B cell (primary cell): ENCODE measurements at regions not wholly inside any gene's neighbourhood (a gene's known extent, or its start where the extent isn't known, plus 50 kb on each side); places are given as distances from the start of the nearest gene placed in this dataset.

Source experiments
- ATAC-seq: fragments of 200-7000 bp; cut with Tn5 transposase; one replicate; pipeline ENCODE4 v1.10.0; 2021; ENCODE audit warnings: low read depth, mild to moderate bottlenecking, moderate number of reproducible peaks, moderate library complexity
- CTCF ChIA-PET: fragments of 350-600 bp; sonication (Branson Sonifier 250); formaldehyde crosslinking; loops from one replicate; lab custom pipeline; 2021; ENCODE audit warnings: antibody characterized with exemption, inconsistent platforms; lab: Charles Lee
- POLR2A ChIA-PET: fragments of 350-600 bp; sonication (Branson Sonifier 250); formaldehyde crosslinking; loops from one replicate; lab custom pipeline; 2021; ENCODE audit warnings: antibody characterized with exemption; lab: Charles Lee
- DNase-seq: peaks from one replicate; pipeline ENCODE4 v3.0.0; 2013
- H2AFZ ChIP-seq: 2 replicates; pipeline ENCODE4 v1.6.1; 2012; ENCODE audit warnings: mild to moderate bottlenecking, low read depth, low read length; ENCODE audit not compliant: insufficient read depth, poor library complexity, severe bottlenecking
- H3K27ac ChIP-seq, 2 donors: 1 replicate in 1 of 2; 2 replicates in 1 of 2; pipeline ENCODE4 v1.5.1; 2012 to 2013; ENCODE audit warnings: low read length in 2 of 2, mild to moderate bottlenecking in 2 of 2, moderate library complexity in 1 of 2
- H3K27me3 ChIP-seq, 4 experiments: fragments of 200-600 bp in 1 of 4; sonication (generic) in 1 of 4; replicated peaks in 1 of 4; 1 replicate in 2 of 4; 2 replicates in 2 of 4; pipeline versions ENCODE4 v1.6.1 to v1.7.0; 2013 to 2016; ENCODE audit warnings: low read length in 3 of 4, mild to moderate bottlenecking in 2 of 4, mixed read lengths in 1 of 4, moderate library complexity in 1 of 4; ENCODE audit not compliant: insufficient read depth in 4 of 4, control insufficient read depth in 3 of 4; ENCODE audit errors: control extremely low read depth in 1 of 4
- H3K36me3 ChIP-seq, 2 experiments: replicated peaks in 1 of 2; 1 replicate in 1 of 2; 2 replicates in 1 of 2; pipeline versions ENCODE4 v1.6.1 to v1.7.1; 2013; ENCODE audit warnings: low read length in 1 of 2; ENCODE audit not compliant: insufficient read depth in 2 of 2, control insufficient read depth in 1 of 2; ENCODE audit errors: control extremely low read depth in 1 of 2, extremely low read depth in 1 of 2
- H3K4me1 ChIP-seq, 2 donors: fragments of 200-600 bp in 1 of 2; sonication (generic) in 1 of 2; 1 replicate in 1 of 2; 2 replicates in 1 of 2; pipeline versions ENCODE4 v1.5.1 to v1.6.1; 2013 to 2017; ENCODE audit warnings: low read length in 2 of 2; ENCODE audit not compliant: control insufficient read depth in 2 of 2, insufficient read depth in 2 of 2
- H3K4me2 ChIP-seq: replicated peaks from 2 replicates; pipeline ENCODE3; 2012; ENCODE audit warnings: mild to moderate bottlenecking, low read depth, low read length; ENCODE audit not compliant: poor library complexity, severe bottlenecking
- H3K4me3 ChIP-seq, 5 experiments: fragments of 200-600 bp in 1 of 5; sonication (generic) in 1 of 5; 1 replicate in 3 of 5; 2 replicates in 2 of 5; pipeline versions ENCODE4 v1.5.1 to v1.7.0; 2011 to 2016; ENCODE audit warnings: low read length in 4 of 5, mild to moderate bottlenecking in 4 of 5, low read depth in 2 of 5, control low read depth in 1 of 5, moderate library complexity in 1 of 5; ENCODE audit not compliant: insufficient read depth in 1 of 5; ENCODE audit errors: control extremely low read depth in 1 of 5, extremely low read depth in 1 of 5
- H3K79me2 ChIP-seq: fragments of 200-600 bp; sonication (generic); one replicate; pipeline ENCODE4 v1.6.0; 2016; ENCODE audit warnings: low read length; ENCODE audit not compliant: control insufficient read depth, insufficient read depth
- H3K9ac ChIP-seq: fragments of 200-600 bp; sonication (generic); 2 replicates; pipeline ENCODE4 v1.6.1; 2017; ENCODE audit warnings: mild to moderate bottlenecking, low read length, moderate library complexity
- H3K9me3 ChIP-seq, 3 donors: one replicate each; pipeline versions ENCODE4 v1.6.1 to v1.7.1; 2013; ENCODE audit warnings: low read length in 2 of 3; ENCODE audit not compliant: control insufficient read depth in 2 of 3, insufficient read depth in 1 of 3; ENCODE audit errors: control extremely low read depth in 1 of 3
- H4K20me1 ChIP-seq: 2 replicates; pipeline ENCODE4 v1.6.0; 2012; ENCODE audit warnings: mild to moderate bottlenecking, low read length; ENCODE audit not compliant: insufficient read depth, control insufficient read depth, poor library complexity, severe bottlenecking
- H3K27ac Mint-ChIP-seq: one replicate; pipeline ENCODE4 v1.8.0; 2021; ENCODE audit warnings: mixed read lengths
- H3K27me3 Mint-ChIP-seq: one replicate; pipeline ENCODE4 v1.8.0; 2021; ENCODE audit warnings: mixed read lengths
- H3K4me1 Mint-ChIP-seq: one replicate; pipeline ENCODE4 v1.8.0; 2021; ENCODE audit warnings: mixed read lengths
- H3K4me3 Mint-ChIP-seq: one replicate; pipeline ENCODE4 v1.8.0; 2021; ENCODE audit warnings: mixed read lengths
- H3K9me3 Mint-ChIP-seq: one replicate; pipeline ENCODE4 v1.8.0; 2022; ENCODE audit warnings: mixed read lengths; ENCODE audit not compliant: insufficient read depth
- EZH2 ChIP-seq: IDR thresholded peaks from 2 replicates; pipeline ENCODE4 v1.6.1; 2012; ENCODE audit warnings: borderline replicate concordance, low read depth, mild to moderate bottlenecking, moderate library complexity, low read length; ENCODE audit not compliant: insufficient read depth, poor library complexity, severe bottlenecking
- WGBS: methylation state at CpG from one replicate; pipeline ENCODE4 v1.1.5; 2013; ENCODE audit warnings: missing lambda C conversion rate; ENCODE audit not compliant: insufficient coverage; 5-methylcytosine and 5-hydroxymethylcytosine counted together
- intact Hi-C: fragments of 100-400 bp; cut with micrococcal nuclease; formaldehyde crosslinking; loops from one replicate; pipeline ENCODE4 v1.10.0; 2022
- TF ChIP-seq, protein P1 (sequence below): fragments of 200-600 bp; IDR thresholded peaks from one replicate; pipeline ENCODE4 v1.8.0; 2022; ENCODE audit warnings: antibody characterized with exemption, mild to moderate bottlenecking

DNA sequence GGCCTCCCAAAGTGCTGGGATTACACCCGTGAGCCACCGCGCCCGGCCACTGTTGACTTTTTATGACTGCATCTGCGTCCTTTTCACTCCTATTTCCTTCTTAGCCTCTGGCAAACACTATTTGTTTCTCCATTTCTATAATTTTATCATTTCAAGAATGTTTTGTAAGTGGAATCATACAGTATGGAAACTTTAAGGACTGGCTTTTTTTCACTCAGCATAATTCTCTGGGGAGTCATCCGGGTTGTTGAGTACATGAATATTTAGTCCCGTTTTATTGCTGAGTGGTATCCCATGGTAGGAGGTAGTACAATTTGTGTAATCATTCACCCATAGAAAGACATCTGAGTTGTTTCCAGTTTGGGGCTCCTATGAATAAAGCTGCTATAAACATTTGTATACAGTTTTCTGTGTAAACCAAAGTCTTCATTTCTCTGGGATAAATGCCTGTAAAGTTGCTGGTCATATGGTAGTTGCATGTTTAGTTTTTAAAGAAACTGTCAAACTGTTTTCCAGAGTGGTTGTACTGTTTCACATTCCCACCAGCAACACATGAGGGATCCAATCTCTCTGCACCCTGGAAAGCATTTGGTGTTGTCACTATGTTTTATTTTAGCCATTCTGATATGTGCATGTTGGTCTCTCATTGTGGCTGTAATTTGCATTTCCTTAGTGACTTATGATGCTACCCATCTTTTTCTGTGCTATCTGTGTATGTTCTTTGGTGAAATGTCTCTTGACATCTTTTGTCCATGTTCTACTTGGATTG, 139.6 kb upstream of the EEPD1 start:
- ATAC-seq (no peak), DNase-seq (no peak)
- Histone ChIP-seq H3K4me3 (no peak overlapping the region), H3K79me2 (no peaks in the 10 kb centered on the region), H2AFZ (no peak overlapping the region), H3K27ac (no peak overlapping the region), H3K9me3 (peaks cover 0 to 9% (median 0%) of the 10 kb centered on the region in 3 donors), H3K9ac (no peak overlapping the region), H3K36me3 (no peaks in the 10 kb centered on the region), H3K4me1 (no peaks in the 10 kb centered on the region), H3K4me2 (no peak overlapping the region), H4K20me1 (no peaks in the 10 kb centered on the region), H3K27me3 (peaks cover 0 to 5% (median 0%) of the 10 kb centered on the region in 4 experiments)
- intact Hi-C loops: no loop called here
- CTCF ChIA-PET: no interaction called here
- TF ChIP-seq, protein P1, sequence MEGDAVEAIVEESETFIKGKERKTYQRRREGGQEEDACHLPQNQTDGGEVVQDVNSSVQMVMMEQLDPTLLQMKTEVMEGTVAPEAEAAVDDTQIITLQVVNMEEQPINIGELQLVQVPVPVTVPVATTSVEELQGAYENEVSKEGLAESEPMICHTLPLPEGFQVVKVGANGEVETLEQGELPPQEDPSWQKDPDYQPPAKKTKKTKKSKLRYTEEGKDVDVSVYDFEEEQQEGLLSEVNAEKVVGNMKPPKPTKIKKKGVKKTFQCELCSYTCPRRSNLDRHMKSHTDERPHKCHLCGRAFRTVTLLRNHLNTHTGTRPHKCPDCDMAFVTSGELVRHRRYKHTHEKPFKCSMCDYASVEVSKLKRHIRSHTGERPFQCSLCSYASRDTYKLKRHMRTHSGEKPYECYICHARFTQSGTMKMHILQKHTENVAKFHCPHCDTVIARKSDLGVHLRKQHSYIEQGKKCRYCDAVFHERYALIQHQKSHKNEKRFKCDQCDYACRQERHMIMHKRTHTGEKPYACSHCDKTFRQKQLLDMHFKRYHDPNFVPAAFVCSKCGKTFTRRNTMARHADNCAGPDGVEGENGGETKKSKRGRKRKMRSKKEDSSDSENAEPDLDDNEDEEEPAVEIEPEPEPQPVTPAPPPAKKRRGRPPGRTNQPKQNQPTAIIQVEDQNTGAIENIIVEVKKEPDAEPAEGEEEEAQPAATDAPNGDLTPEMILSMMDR: no peak
- no peak for TF ChIP-seq EZH2
- Mint-ChIP-seq H3K9me3 (peaks cover 4% of the 10 kb centered on the region), H3K4me3 (no peak overlapping the region), H3K27me3 (peaks cover 6% of the 10 kb centered on the region), H3K4me1 (no peaks in the 10 kb centered on the region), H3K27ac (no peak overlapping the region)
- WGBS: no CpG with 5 or more reads among the region's 7 CpGs
- POLR2A ChIA-PET: no interaction called here

DNA sequence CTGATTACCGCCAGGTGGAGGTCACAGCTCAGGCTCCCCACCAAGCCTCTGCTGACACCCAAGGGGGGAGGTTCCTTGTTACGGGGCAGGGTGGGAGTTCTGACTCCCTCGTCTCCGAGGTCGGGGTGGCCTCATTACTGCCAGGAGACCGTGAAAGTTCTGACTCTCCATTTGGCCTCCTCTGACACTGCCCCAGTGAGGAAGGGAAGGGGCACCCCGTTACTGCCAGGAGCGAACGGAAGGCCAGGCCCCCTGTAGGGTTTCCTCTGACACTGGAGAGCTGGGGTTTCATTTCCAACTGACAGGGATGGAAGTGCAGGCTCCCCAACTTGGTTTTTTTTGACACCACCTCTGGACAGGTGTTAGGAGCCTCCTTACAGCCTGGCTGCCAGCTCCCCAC, 138.1 kb upstream of the EEPD1 start:
- intact Hi-C loops: no loop called here
- Histone ChIP-seq H3K4me2 (no peak overlapping the region), H3K9ac (no peak overlapping the region), H3K4me1 (no peaks in the 10 kb centered on the region), H3K9me3 (peaks cover 0 to 9% (median 0%) of the 10 kb centered on the region in 3 donors), H3K79me2 (no peaks in the 10 kb centered on the region), H3K27me3 (peaks cover 0 to 5% (median 0%) of the 10 kb centered on the region in 4 experiments), H2AFZ (no peak overlapping the region), H3K36me3 (no peaks in the 10 kb centered on the region), H3K27ac (no peak overlapping the region), H4K20me1 (no peaks in the 10 kb centered on the region), H3K4me3 (no peak overlapping the region)
- POLR2A ChIA-PET: no interaction called here
- Mint-ChIP-seq H3K9me3 (peaks cover 4% of the 10 kb centered on the region), H3K27ac (no peak overlapping the region), H3K27me3 (peaks cover 12% of the 10 kb centered on the region), H3K4me1 (no peaks in the 10 kb centered on the region), H3K4me3 (no peak overlapping the region)
- WGBS: 90% methylated on average over 7 of the region's 9 CpGs
- CTCF ChIA-PET: no interaction called here
- TF ChIP-seq, protein P1: no peak
- TF ChIP-seq EZH2: no peak
- no peak for ATAC-seq
- no peak for DNase-seq
